ENCODE measurements at regions not wholly inside any gene's neighbourhood (a gene's known extent, or its start where the extent isn't known, plus 50 kb on each side); places are given as distances from the start of the nearest gene placed in this dataset.

DNA sequence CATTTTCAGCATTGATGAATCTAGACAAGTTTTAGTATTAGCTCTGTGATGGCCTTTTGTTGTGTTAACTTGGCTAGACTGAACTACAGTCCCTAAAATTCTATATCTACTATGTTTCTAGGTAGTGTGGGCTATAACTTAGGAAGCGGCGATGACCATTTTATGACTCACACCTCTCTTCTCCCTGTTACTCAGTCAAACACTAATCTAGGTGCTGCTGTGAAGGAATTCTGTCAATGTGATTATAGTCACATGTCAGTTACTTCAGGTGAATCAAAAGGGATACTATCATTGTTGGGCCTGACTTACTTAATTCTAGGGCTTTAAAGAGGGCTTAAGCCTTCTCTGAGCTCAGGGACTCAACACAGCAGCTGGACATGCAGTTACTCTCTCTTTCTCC, 691.5 kb upstream of the MAP3K7 start:
- Mint-ChIP-seq H3K4me3 (no peak overlapping the region), H3K9me3 (peaks cover 5 to 22% of the 10 kb centered on the region in 2 donors), H3K36me3 (ENCODE audit: insufficient read depth) (no peaks in the 10 kb centered on the region), H3K27me3 (no peaks in the 10 kb centered on the region), H3K4me1 (ENCODE audit: low read depth in 2 of 2) (no peaks in the 10 kb centered on the region), H3K27ac (no peak overlapping the region)
- ATAC-seq (replicated peaks) (no peak), DNase-seq (no peak)

DNA sequence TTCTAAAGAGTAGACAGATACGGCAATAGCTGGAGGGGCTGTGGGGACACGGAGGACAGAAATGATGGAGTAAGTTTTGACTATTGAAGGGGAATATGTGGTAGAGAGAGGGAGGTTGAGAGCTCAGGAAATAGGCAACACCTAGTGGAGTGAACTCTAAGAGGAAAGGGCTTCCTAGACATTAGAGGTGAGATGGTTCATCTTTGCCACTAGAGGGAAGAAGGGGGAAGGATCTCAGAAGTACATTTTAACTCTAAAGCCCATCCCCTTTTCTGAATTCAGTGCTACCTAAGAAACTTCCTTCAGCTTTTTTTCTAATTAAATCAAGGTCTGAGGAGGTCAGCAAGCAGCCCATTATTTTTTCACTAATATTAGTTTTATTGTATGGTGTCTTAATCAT, 689.4 kb upstream of the MAP3K7 start:
- no peak overlapping the region for H3K4me3 Mint-ChIP-seq
- ATAC-seq (replicated peaks) (no peak), DNase-seq (no peak)
- peaks cover 5 to 22% of the 10 kb centered on the region in 2 donors for H3K9me3 Mint-ChIP-seq
- no peaks in the 10 kb centered on the region for H3K27me3 Mint-ChIP-seq
- H3K36me3 Mint-ChIP-seq (ENCODE audit: insufficient read depth), result no peaks in the 10 kb centered on the region
- no peak overlapping the region for H3K27ac Mint-ChIP-seq
- H3K4me1 Mint-ChIP-seq (ENCODE audit: low read depth in 2 of 2), result no peaks in the 10 kb centered on the region

DNA sequence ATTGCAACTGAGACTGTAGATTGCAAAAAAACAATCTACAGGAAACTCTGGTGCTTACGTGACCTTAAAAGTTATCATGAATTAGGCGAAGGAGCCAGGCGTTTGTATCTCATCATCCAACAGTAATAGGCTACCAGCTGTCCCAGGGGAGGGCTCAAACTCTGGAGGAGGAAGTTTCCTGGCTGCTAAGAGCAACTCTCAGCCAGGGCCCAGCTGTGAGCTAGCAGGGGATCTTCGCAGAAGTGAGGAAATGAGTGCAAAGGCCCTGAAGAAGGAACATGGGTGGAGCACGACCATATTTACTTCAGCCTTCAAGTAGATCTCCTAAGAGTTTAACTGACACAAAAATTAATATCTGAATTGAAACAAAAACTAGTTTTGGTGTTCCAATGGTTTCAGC, 686.9 kb upstream of the MAP3K7 start:
- H3K4me1 Mint-ChIP-seq (ENCODE audit: low read depth in 2 of 2), result no peaks in the 10 kb centered on the region
- no peaks in the 10 kb centered on the region for H3K36me3 Mint-ChIP-seq (ENCODE audit: insufficient read depth)
- peaks cover 5 to 16% of the 10 kb centered on the region in 2 donors for H3K9me3 Mint-ChIP-seq
- no peak for ATAC-seq (replicated peaks)
- DNase-seq, result no peak
- H3K27ac Mint-ChIP-seq, result no peak overlapping the region
- no peak overlapping the region for H3K4me3 Mint-ChIP-seq
- no peaks in the 10 kb centered on the region for H3K27me3 Mint-ChIP-seq

DNA sequence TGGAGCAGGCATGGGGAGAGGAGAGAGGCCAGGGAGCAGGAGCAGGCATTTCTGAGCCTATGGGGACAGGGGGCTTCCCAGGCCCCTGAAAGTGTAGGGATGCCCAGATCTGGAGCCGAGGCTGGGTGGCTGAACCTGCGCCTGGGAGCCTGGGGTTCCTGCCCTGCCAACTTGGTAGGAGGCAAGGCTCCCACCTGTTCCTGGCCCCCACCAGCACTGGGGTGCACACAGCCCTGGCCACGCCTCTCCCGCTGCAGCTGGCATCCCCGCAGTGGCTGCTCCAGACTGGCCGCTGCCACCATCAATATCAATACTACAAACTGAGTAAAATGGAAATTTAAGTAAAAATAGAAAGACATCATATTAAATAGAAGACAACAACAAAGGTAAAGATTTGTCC, 684.9 kb upstream of the MAP3K7 start:
- DNase-seq, result no peak
- Mint-ChIP-seq H3K36me3 (ENCODE audit: insufficient read depth) (no peaks in the 10 kb centered on the region), H3K27me3 (no peaks in the 10 kb centered on the region), H3K4me1 (ENCODE audit: low read depth in 2 of 2) (no peaks in the 10 kb centered on the region), H3K4me3 (no peak overlapping the region), H3K27ac (no peak overlapping the region), H3K9me3 (peaks cover 5 to 7% of the 10 kb centered on the region in 2 donors)
- ATAC-seq (replicated peaks), result no peak

DNA sequence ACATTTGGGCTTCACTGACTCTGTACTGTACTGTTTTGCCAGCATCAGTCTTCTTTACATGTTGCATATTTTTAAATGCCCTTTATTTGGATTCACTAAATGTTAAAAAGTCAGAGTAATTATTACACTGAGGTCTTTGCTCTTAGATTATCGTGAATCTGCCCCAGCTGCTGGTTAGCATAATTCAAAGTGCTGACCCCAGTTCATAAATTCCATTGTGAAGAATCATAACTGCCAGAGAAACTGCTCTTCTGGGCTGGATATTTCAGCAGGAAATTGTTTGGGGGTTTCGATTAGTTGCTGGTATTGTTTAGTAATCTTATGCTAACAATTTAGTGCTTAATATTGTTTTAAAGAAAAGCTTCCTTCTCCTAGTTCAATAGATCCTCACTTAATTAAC, 682.1 kb upstream of the MAP3K7 start:
- DNase-seq (no peak), ATAC-seq (replicated peaks) (no peak)
- no peaks in the 10 kb centered on the region for H3K4me1 Mint-ChIP-seq (ENCODE audit: low read depth in 2 of 2)

DNA sequence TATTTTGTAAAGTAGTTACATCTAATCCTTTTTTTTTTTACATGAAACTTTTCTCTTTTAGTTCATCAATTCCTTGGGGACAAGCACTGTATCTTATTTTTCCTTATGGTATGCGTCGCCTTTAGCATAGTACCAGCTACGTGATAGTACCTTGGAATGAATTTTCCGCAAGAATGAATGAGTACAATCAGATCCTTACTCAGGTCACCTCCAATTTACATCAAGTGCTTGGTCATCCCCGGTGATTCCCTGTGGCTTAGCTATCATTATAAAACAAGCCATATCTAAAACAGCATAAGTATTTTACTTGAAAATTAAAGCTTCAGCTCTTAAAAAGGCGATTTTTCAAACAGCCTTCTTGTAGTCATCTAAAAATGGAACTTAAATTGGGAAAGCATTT, 680.4 kb upstream of the MAP3K7 start:
- Mint-ChIP-seq H3K27me3 (no peaks in the 10 kb centered on the region), H3K4me3 (no peak overlapping the region), H3K4me1 (ENCODE audit: low read depth in 2 of 2) (no peaks in the 10 kb centered on the region), H3K9me3 (peaks cover 0 to 5% of the 10 kb centered on the region in 2 donors), H3K27ac (no peak overlapping the region), H3K36me3 (ENCODE audit: insufficient read depth) (no peaks in the 10 kb centered on the region)
- DNase-seq (no peak), ATAC-seq (replicated peaks) (no peak)

More for the DNA sequence above, 682.1 kb upstream of the MAP3K7 start:
- Mint-ChIP-seq H3K36me3 (ENCODE audit: insufficient read depth) (no peaks in the 10 kb centered on the region), H3K9me3 (peaks cover 0 to 5% of the 10 kb centered on the region in 2 donors), H3K27ac (no peak overlapping the region), H3K4me3 (no peak overlapping the region), H3K27me3 (no peaks in the 10 kb centered on the region)

DNA sequence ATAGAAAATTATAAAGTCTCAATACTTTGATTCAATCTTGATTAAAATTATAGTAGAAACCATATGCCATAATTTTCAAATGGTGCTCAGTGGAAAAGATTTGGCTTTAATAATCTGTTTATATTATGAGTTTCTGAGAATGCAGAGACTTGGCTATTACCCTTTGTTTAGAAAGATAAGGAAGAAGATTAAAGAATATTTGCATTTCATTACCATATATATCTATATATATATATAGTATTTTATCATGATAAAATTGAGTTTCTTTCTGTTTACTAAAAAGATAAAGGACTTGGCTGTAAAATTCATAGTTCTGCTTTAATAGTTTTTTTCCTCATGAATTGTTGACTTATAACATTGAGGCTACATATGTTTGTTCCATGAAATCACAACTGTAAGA, 679.3 kb upstream of the MAP3K7 start:
- no peak for DNase-seq
- no peaks in the 10 kb centered on the region for H3K4me1 Mint-ChIP-seq (ENCODE audit: low read depth in 2 of 2)
- no peak overlapping the region for H3K4me3 Mint-ChIP-seq
- no peak overlapping the region for H3K27ac Mint-ChIP-seq
- no peak for ATAC-seq (replicated peaks)
- H3K36me3 Mint-ChIP-seq (ENCODE audit: insufficient read depth), result no peaks in the 10 kb centered on the region
- no peaks in the 10 kb centered on the region for H3K27me3 Mint-ChIP-seq
- H3K9me3 Mint-ChIP-seq, result peaks cover 0 to 3% of the 10 kb centered on the region in 2 donors

DNA sequence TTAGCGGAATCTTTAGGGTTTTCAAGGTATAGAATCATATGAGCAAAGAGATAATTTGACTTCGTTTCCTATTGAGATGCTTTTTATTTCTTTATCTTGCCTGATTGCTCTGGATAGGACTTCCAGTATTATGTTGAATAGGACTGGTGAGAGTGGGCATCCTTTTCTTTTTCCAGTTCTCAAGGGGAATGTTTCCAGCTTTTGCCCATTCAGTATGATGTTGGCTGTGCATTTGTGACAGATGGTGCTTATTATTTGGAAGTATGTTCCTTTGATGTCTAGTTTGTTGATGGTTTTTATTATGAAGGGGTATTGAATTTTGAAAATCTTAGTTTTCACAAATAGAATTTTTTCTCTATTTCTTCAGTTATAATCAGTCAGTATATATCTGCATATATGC, 656.6 kb upstream of the MAP3K7 start:
- ATAC-seq (replicated peaks) (no peak), DNase-seq (no peak)
- Mint-ChIP-seq H3K9me3 (peaks cover 0 to 8% of the 10 kb centered on the region in 2 donors), H3K27me3 (no peaks in the 10 kb centered on the region), H3K4me1 (ENCODE audit: low read depth in 2 of 2) (no peaks in the 10 kb centered on the region), H3K27ac (no peak overlapping the region), H3K36me3 (ENCODE audit: insufficient read depth) (no peaks in the 10 kb centered on the region), H3K4me3 (no peak overlapping the region)

DNA sequence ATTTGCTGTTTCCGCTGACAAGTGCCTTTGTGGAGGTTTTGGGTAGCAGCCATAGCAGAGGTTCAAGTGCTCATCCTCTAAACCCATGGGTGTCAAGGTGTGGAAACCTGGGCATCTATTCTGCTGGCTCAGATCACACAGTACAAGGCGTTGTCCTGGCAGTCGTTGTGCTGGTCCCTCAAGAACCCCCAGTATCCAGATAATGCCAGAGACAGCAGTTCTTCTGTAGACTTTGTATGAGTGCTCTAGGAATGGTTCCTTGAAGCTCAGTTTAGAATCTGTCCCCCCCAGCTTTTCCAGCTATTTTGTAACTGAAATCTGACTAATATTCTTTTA, 655.7 kb upstream of the MAP3K7 start:
- Mint-ChIP-seq H3K36me3 (ENCODE audit: insufficient read depth) (no peaks in the 10 kb centered on the region), H3K27ac (no peak overlapping the region), H3K4me1 (ENCODE audit: low read depth in 2 of 2) (no peaks in the 10 kb centered on the region), H3K4me3 (no peak overlapping the region), H3K27me3 (no peaks in the 10 kb centered on the region), H3K9me3 (peaks cover 0 to 8% of the 10 kb centered on the region in 2 donors)
- no peak for DNase-seq
- no peak for ATAC-seq (replicated peaks)

DNA sequence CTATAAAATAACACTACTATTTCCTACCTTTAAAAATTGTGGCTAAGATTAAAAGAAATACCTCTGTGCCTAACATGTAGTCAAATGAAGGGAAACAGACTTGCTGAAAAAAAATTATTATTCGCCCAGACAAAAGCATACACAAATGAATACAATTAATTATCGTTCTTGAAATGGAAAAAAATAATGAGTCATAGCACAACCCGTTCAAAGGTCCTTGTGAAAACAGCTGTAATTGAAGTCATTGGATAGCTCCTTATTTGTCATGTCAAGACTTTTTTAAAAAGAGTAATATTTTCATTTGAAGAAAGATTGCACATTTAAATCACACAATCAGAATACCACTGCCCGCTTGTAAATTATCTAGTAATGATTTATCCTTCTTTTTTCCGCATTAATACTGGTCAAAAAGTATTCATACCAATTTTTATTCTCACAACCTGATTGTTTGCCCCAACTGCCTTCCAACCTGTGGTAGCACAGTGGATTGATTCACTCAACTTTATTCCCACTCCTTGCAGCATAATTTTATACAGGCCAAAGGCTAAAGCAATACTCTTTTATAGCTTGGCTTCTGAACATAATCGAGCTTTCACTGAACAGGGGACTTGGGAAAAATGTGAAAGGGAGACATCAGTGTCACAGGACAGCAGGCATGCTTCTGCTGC, 655.2 kb upstream of the MAP3K7 start:
- DNase-seq, result no peak
- H3K27ac Mint-ChIP-seq, result no peak overlapping the region
- H3K27me3 Mint-ChIP-seq, result no peaks in the 10 kb centered on the region
- peaks cover 0 to 8% of the 10 kb centered on the region in 2 donors for H3K9me3 Mint-ChIP-seq
- ATAC-seq (replicated peaks), result no peak
- H3K4me3 Mint-ChIP-seq, result no peak overlapping the region
- H3K36me3 Mint-ChIP-seq (ENCODE audit: insufficient read depth), result no peaks in the 10 kb centered on the region
- H3K4me1 Mint-ChIP-seq (ENCODE audit: low read depth in 2 of 2), result no peaks in the 10 kb centered on the region

DNA sequence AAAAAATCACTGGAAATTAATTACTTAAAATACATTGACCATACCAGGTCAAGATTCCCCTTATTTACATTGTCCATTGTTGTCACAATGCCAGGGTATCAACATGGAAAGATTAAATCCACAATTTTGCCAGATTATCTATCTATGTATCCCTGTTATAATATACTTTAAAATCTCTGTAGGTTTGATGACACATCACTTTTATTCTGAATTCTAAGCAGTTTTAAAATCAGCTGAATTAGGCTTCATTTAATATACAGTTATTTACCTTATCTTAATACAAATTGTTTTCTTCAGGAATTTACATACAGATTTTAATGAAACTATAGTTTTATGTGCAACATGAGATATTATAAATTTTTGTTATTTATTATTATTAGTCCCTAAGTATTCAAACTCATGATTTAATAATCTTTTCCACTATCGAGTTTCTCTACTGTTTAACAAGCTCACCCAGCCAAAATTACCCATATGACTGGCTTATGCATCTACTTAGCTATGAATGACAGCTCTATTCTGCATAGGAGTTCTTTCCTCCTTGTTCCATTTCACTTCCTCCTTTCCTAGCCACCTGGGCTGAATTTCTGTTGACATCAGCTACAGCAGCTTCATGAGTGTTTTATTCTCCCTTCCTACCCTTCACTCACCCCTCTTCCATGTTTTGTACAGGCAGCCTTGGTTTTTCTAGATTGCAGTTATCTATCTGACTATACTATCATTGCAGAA, 654.2 kb upstream of the MAP3K7 start:
- ATAC-seq (replicated peaks), result no peak
- H3K4me1 Mint-ChIP-seq (ENCODE audit: low read depth in 2 of 2), result no peaks in the 10 kb centered on the region
- no peaks in the 10 kb centered on the region for H3K27me3 Mint-ChIP-seq
- no peaks in the 10 kb centered on the region for H3K36me3 Mint-ChIP-seq (ENCODE audit: insufficient read depth)
- peaks cover 0 to 8% of the 10 kb centered on the region in 2 donors for H3K9me3 Mint-ChIP-seq
- H3K27ac Mint-ChIP-seq, result no peak overlapping the region
- no peak for DNase-seq
- no peak overlapping the region for H3K4me3 Mint-ChIP-seq

DNA sequence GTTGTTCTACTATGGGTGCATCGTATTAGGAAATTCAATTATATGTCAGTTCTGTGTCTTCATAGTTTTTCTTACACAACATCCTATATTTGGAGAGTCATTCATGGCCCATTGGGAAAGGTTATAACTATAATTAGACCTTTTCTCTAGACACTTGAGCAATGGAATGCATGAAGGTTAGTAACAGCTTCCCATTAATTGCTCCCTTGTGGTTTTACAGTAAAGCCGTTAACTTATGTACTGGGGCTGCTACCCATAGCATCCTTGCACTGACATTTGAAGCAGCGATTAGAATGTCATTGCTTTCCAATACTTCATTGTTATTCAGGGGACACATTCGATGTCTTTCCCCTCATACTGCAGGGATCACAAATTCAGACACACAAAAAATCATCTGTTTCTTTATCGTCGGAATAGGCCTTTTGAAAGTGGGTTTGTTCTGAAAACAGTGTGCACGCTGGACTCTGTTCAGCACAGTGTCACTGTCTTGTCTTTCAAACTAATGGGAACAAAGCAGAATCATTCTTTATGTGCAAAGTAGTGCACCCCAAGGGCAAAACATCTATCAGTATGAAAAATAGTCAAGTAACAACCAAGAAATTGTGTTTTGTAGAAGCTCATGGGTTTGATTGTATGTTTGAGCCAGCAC, 634.3 kb upstream of the MAP3K7 start:
- Mint-ChIP-seq H3K27ac (no peak overlapping the region), H3K9me3 (peaks cover 3 to 5% of the 10 kb centered on the region in 2 donors), H3K4me3 (no peak overlapping the region), H3K36me3 (ENCODE audit: insufficient read depth) (no peaks in the 10 kb centered on the region), H3K4me1 (ENCODE audit: low read depth in 2 of 2) (no peaks in the 10 kb centered on the region), H3K27me3 (no peaks in the 10 kb centered on the region)
- DNase-seq (no peak), ATAC-seq (replicated peaks) (no peak)

DNA sequence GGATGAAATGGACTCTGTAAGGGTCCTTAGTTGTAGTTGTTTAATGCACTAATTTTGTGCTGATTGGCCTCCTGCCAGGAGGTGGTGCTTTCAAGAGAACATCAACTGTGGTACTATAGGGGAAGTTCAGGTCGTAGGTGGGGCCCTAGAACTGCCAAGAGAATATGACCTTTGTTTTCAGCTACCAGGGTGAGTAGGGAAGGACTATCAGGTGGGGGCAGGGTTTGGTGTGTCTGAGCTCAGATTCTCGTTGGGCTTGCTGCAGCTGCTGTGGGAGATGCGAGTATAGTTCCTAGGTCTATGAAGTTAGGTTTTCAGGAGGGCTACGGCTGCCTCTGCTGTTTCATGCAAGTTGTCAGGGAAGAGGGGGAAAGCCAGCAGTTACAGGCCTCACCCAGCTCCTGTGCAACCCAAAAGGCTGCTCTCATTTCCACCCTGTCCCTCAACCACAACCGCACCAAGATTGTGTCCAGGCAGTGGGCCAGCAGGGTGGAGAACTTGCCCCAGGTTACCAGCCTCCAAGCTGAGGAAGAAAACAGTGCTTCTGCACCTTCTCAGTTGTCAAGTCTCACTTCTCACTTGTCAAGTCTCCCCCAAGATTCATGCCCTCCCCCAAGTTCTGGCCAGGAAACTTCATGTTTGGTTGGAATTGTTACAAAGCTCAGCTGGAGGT, 626.5 kb upstream of the MAP3K7 start:
- H3K4me1 Mint-ChIP-seq (ENCODE audit: low read depth in 2 of 2), result no peaks in the 10 kb centered on the region

More for the DNA sequence above, 626.5 kb upstream of the MAP3K7 start:
- no peak overlapping the region for H3K27ac Mint-ChIP-seq
- no peak overlapping the region for H3K4me3 Mint-ChIP-seq
- no peaks in the 10 kb centered on the region for H3K36me3 Mint-ChIP-seq (ENCODE audit: insufficient read depth)
- peaks cover 7 to 14% of the 10 kb centered on the region in 2 donors for H3K9me3 Mint-ChIP-seq
- ATAC-seq (replicated peaks) (no peak), DNase-seq (no peak)
- H3K27me3 Mint-ChIP-seq, result no peaks in the 10 kb centered on the region

Data from effector memory CD8-positive, alpha-beta T cell (primary cell).